ENCODE measurements at regions not wholly inside any gene's neighbourhood (a gene's known extent, or its start where the extent isn't known, plus 50 kb on each side); places are given as distances from the start of the nearest gene placed in this dataset.

DNA sequence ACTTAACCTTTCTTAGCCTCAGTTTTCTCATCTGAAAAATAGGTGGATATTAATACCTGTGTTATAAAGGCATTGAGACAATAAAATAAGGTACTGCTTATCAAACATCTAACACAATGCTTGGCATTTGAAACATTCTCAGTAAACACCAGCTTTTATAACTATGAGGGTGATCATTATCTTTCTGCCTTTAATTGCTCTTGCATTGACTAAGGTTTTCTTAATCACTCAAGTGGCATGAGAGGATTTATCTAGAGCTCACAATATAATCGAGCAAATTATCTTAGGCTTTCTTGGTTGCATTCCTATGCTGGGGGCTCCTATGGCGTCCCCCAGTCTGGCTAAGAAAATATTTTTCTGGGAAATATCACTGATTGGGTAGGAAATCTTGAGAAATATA is 716.4 kb upstream of the MARCKS start:
- no peaks in the 10 kb centered on the region for H3K27me3 ChIP-seq (ENCODE audit: insufficient read depth)
- no peaks in the 10 kb centered on the region for H3K36me3 ChIP-seq (replicated peaks in 1 of 2; ENCODE audit: control insufficient read depth in 1 of 2, insufficient read depth in 2 of 2, low read length in 1 of 2)
- H3F3A ChIP-seq (replicated peaks; ENCODE audit: insufficient read depth), result no peaks in the 10 kb centered on the region
- TF ChIP-seq, protein P1, sequence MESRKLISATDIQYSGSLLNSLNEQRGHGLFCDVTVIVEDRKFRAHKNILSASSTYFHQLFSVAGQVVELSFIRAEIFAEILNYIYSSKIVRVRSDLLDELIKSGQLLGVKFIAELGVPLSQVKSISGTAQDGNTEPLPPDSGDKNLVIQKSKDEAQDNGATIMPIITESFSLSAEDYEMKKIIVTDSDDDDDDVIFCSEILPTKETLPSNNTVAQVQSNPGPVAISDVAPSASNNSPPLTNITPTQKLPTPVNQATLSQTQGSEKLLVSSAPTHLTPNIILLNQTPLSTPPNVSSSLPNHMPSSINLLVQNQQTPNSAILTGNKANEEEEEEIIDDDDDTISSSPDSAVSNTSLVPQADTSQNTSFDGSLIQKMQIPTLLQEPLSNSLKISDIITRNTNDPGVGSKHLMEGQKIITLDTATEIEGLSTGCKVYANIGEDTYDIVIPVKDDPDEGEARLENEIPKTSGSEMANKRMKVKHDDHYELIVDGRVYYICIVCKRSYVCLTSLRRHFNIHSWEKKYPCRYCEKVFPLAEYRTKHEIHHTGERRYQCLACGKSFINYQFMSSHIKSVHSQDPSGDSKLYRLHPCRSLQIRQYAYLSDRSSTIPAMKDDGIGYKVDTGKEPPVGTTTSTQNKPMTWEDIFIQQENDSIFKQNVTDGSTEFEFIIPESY (IDR thresholded peaks at IDR 0.05; ENCODE audit: borderline replicate concordance, low read depth), result no peak
- TF ChIP-seq YY1 (IDR thresholded peaks at IDR 0.05; ENCODE audit: low read depth) (no peak), SMC3 (IDR thresholded peaks at IDR 0.05; ENCODE audit: low read depth, low read length) (no peak), GABPA (IDR thresholded peaks at IDR 0.05; ENCODE audit: low read depth) (no peak), RXRA (IDR thresholded peaks at IDR 0.05; ENCODE audit: borderline replicate concordance, low read depth) (no peak), TCF12 (IDR thresholded peaks at IDR 0.05) (no peak), TEAD4 (IDR thresholded peaks at IDR 0.05; ENCODE audit: borderline replicate concordance, insufficient read depth) (no peak)
- TF ChIP-seq, protein P2, sequence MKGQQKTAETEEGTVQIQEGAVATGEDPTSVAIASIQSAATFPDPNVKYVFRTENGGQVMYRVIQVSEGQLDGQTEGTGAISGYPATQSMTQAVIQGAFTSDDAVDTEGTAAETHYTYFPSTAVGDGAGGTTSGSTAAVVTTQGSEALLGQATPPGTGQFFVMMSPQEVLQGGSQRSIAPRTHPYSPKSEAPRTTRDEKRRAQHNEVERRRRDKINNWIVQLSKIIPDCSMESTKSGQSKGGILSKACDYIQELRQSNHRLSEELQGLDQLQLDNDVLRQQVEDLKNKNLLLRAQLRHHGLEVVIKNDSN (IDR thresholded peaks at IDR 0.05; ENCODE audit: borderline replicate concordance, low read depth), result no peak
- no peak overlapping the region for H3K27ac ChIP-seq (ENCODE audit: low read depth in 2 of 2, low read length in 1 of 2)
- no peak overlapping the region for H2AFZ ChIP-seq (ENCODE audit: low read depth)
- ChIA-PET CTCF (no interaction called here), POLR2A (no interaction called here)
- no peaks in the 10 kb centered on the region; a peak in 1 of 4 replicates for H3K4me1 ChIP-seq (ENCODE audit: control insufficient read depth in 1 of 2, insufficient read depth in 2 of 2, low read depth in 1 of 2, low read length in 1 of 2)
- no peaks in the 10 kb centered on the region for H3K9me3 ChIP-seq
- H3K9ac ChIP-seq, result no peak overlapping the region
- no peak for DNase-seq
- no peaks in the 10 kb centered on the region for H3K79me2 ChIP-seq (ENCODE audit: insufficient read depth)
- no peaks in the 10 kb centered on the region for H4K20me1 ChIP-seq (ENCODE audit: insufficient read depth)
- H3K4me3 ChIP-seq (ENCODE audit: low read depth in 2 of 2, low read length in 1 of 2), result no peak overlapping the region
- no peak overlapping the region for H3K4me2 ChIP-seq
- WGBS (ENCODE audit: low lambda C conversion rate), result 47% methylated on average over 2 of the region's 2 CpGs
- H3K9me2 ChIP-seq, result no peaks in the 10 kb centered on the region

DNA sequence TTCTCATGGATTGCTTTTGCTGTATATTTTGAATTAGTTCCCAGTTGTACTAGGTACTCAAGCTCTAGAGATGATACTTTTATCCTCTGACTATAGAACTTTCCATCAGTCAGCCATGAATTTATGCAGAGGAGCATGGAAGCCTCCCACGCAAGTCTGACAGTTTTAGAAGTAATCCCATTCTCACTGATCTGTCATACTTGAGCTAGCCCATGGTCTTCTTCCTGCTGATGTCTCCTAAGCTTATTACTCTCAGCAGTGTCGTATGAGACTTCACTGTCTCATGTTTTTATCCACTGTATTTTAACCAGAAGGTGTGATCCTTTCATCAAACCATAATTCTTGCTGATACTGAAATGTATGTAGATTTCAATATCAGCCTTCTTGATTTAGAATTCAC is 715.2 kb upstream of the MARCKS start:
- H3K4me3 ChIP-seq (ENCODE audit: low read depth in 2 of 2, low read length in 1 of 2), result no peak overlapping the region
- no peak overlapping the region for H3K9ac ChIP-seq
- no peak overlapping the region for H3K27ac ChIP-seq (ENCODE audit: low read depth in 2 of 2, low read length in 1 of 2)
- H2AFZ ChIP-seq (ENCODE audit: low read depth), result no peak overlapping the region
- no peaks in the 10 kb centered on the region for H3K79me2 ChIP-seq (ENCODE audit: insufficient read depth)
- ChIA-PET CTCF (no interaction called here), POLR2A (no interaction called here)
- H3K36me3 ChIP-seq (replicated peaks in 1 of 2; ENCODE audit: control insufficient read depth in 1 of 2, insufficient read depth in 2 of 2, low read length in 1 of 2), result no peaks in the 10 kb centered on the region
- H3K9me3 ChIP-seq, result no peaks in the 10 kb centered on the region
- 58% methylated on average over 2 of the region's 2 CpGs for WGBS (ENCODE audit: low lambda C conversion rate)
- no peaks in the 10 kb centered on the region for H4K20me1 ChIP-seq (ENCODE audit: insufficient read depth)
- no peaks in the 10 kb centered on the region for H3K4me1 ChIP-seq (ENCODE audit: control insufficient read depth in 1 of 2, insufficient read depth in 2 of 2, low read depth in 1 of 2, low read length in 1 of 2)
- H3K27me3 ChIP-seq (ENCODE audit: insufficient read depth), result no peaks in the 10 kb centered on the region
- H3K9me2 ChIP-seq, result no peaks in the 10 kb centered on the region
- no peak overlapping the region for H3K4me2 ChIP-seq
- no peak for DNase-seq
- no peaks in the 10 kb centered on the region for H3F3A ChIP-seq (replicated peaks; ENCODE audit: insufficient read depth)
- TF ChIP-seq, protein P3, sequence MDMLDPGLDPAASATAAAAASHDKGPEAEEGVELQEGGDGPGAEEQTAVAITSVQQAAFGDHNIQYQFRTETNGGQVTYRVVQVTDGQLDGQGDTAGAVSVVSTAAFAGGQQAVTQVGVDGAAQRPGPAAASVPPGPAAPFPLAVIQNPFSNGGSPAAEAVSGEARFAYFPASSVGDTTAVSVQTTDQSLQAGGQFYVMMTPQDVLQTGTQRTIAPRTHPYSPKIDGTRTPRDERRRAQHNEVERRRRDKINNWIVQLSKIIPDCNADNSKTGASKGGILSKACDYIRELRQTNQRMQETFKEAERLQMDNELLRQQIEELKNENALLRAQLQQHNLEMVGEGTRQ (IDR thresholded peaks at IDR 0.05; ENCODE audit: borderline replicate concordance, low read depth, low read length), result no peak
- TF ChIP-seq, protein P2 (IDR thresholded peaks at IDR 0.05; ENCODE audit: borderline replicate concordance, low read depth), result no peak
- TF ChIP-seq RAD21 (IDR thresholded peaks at IDR 0.05; ENCODE audit: low read length), result no peak
- TF ChIP-seq, protein P4, sequence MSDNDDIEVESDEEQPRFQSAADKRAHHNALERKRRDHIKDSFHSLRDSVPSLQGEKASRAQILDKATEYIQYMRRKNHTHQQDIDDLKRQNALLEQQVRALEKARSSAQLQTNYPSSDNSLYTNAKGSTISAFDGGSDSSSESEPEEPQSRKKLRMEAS (IDR thresholded peaks at IDR 0.05; ENCODE audit: low read depth), result no peak
- TF ChIP-seq, protein P5, sequence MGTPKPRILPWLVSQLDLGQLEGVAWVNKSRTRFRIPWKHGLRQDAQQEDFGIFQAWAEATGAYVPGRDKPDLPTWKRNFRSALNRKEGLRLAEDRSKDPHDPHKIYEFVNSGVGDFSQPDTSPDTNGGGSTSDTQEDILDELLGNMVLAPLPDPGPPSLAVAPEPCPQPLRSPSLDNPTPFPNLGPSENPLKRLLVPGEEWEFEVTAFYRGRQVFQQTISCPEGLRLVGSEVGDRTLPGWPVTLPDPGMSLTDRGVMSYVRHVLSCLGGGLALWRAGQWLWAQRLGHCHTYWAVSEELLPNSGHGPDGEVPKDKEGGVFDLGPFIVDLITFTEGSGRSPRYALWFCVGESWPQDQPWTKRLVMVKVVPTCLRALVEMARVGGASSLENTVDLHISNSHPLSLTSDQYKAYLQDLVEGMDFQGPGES (IDR thresholded peaks at IDR 0.05; ENCODE audit: low read depth, low read length), result no peak
- TF ChIP-seq, protein P6, sequence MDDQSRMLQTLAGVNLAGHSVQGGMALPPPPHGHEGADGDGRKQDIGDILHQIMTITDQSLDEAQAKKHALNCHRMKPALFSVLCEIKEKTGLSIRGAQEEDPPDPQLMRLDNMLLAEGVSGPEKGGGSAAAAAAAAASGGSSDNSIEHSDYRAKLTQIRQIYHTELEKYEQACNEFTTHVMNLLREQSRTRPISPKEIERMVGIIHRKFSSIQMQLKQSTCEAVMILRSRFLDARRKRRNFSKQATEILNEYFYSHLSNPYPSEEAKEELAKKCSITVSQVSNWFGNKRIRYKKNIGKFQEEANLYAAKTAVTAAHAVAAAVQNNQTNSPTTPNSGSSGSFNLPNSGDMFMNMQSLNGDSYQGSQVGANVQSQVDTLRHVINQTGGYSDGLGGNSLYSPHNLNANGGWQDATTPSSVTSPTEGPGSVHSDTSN (IDR thresholded peaks at IDR 0.05), result no peak
- no peak for TF ChIP-seq MXI1 (IDR thresholded peaks at IDR 0.05; ENCODE audit: low read depth, low read length)
- TF ChIP-seq TAF1 (IDR thresholded peaks at IDR 0.05; ENCODE audit: borderline replicate concordance, low read depth, low read length), result no peak
- TF ChIP-seq EZH2phosphoT487 (IDR thresholded peaks at IDR 0.05; ENCODE audit: borderline replicate concordance, low read depth), result no peak
- TF ChIP-seq MEF2A (IDR thresholded peaks at IDR 0.05; ENCODE audit: borderline replicate concordance, low read depth), result no peak
- TF ChIP-seq NRF1 (IDR thresholded peaks at IDR 0.05; ENCODE audit: low read depth, low read length), result no peak
- no peak for TF ChIP-seq RXRA (IDR thresholded peaks at IDR 0.05; ENCODE audit: borderline replicate concordance, low read depth)
- TF ChIP-seq EP300 (IDR thresholded peaks at IDR 0.05; ENCODE audit: borderline replicate concordance in 1 of 2, low read depth in 1 of 2, low read length in 1 of 2), result no peak
- no peak for TF ChIP-seq NFIC (IDR thresholded peaks at IDR 0.05; ENCODE audit: borderline replicate concordance)
- TF ChIP-seq JUND (IDR thresholded peaks at IDR 0.05), result no peak

Measured in SK-N-SH (cell line).